ENCODE measurements at regions not wholly inside any gene's neighbourhood (a gene's known extent, or its start where the extent isn't known, plus 50 kb on each side); places are given as distances from the start of the nearest gene placed in this dataset.

GRCh38 chr4:57866468-57867171 is 756.4 kb upstream of the IGFBP7 start:
- no peak for TF ChIP-seq REST (tag by site-specific recombination; IDR thresholded peaks at IDR 0.05)
- TF ChIP-seq ZNF629 (tag by site-specific recombination; IDR thresholded peaks at IDR 0.05): no peak
- TF ChIP-seq ZBTB1 (tag by site-specific recombination; IDR thresholded peaks at IDR 0.05): no peak
- no peak for TF ChIP-seq ZNF837 (tag by site-specific recombination; IDR thresholded peaks at IDR 0.05)
- TF ChIP-seq CTCF (tag by site-specific recombination; IDR thresholded peaks at IDR 0.05): no peak
- no peak for TF ChIP-seq KLF1 (tag by site-specific recombination; IDR thresholded peaks at IDR 0.05)
- no peak for TF ChIP-seq ZNF704 (tag by site-specific recombination; IDR thresholded peaks at IDR 0.05)
